SIG-M5 (cell line): ENCODE measurements at regions not wholly inside any gene's neighbourhood (a gene's known extent, or its start where the extent isn't known, plus 50 kb on each side); places are given as distances from the start of the nearest gene placed in this dataset.
A peak's percentile ranks its signal among the peaks of the same experiment; 100 is the strongest.

ENCODE experiments used
- DNase-seq: peaks from one replicate; lab custom pipeline; 2025; lab: John Stamatoyannopoulos, UW

GRCh38 chr13:20351281-20352022 lies 119.3 kb upstream of the GJB6 start:
- DNase-seq, result peak; percentile 50

GRCh38 chr13:20350819-20351218 lies 118.7 kb upstream of the GJB6 start:
- no peak for DNase-seq

- DNase-seq, result no peak
These were observed 118.3 kb upstream of the GJB6 start for GRCh38 chr13:20350382-20350763.

GRCh38 chr13:20349564-20350381 lies 117.7 kb upstream of the GJB6 start:
- DNase-seq, result no peak

- DNase-seq, result no peak
These were observed 116.7 kb upstream of the GJB6 start for GRCh38 chr13:20348645-20349408.

GRCh38 chr13:20348018-20348417 lies 115.9 kb upstream of the GJB6 start:
- no peak for DNase-seq

- DNase-seq, result no peak
These were observed 112.8 kb upstream of the GJB6 start for GRCh38 chr13:20344836-20345490.

GRCh38 chr13:20342311-20342710 lies 110.2 kb upstream of the GJB6 start:
- no peak for DNase-seq

GRCh38 chr13:20340759-20341171 lies 108.6 kb upstream of the GJB6 start:
- no peak for DNase-seq

- no peak for DNase-seq
These were observed 108.1 kb upstream of the GJB6 start for GRCh38 chr13:20340136-20340758.

GRCh38 chr13:20337884-20338551 lies 105.9 kb upstream of the GJB6 start:
- peak; percentile 60 for DNase-seq

- no peak for DNase-seq
These were observed 104.6 kb upstream of the GJB6 start for GRCh38 chr13:20336761-20337160.

- no peak for DNase-seq
These were observed 102.2 kb upstream of the GJB6 start for GRCh38 chr13:20334309-20334708.

- no peak for DNase-seq
These were observed 100.4 kb upstream of the GJB6 start for GRCh38 chr13:20332361-20333096.

GRCh38 chr13:20331949-20332348 lies 99.8 kb upstream of the GJB6 start:
- DNase-seq, result no peak

GRCh38 chr13:20331419-20331818 lies 99.3 kb upstream of the GJB6 start:
- no peak for DNase-seq

- DNase-seq, result no peak
These were observed 94.7 kb upstream of the GJB6 start for GRCh38 chr13:20326809-20327208.

- no peak for DNase-seq
These were observed 94.2 kb upstream of the GJB6 start for GRCh38 chr13:20326276-20326675.

GRCh38 chr13:20320885-20321284 lies 88.8 kb upstream of the GJB6 start:
- no peak for DNase-seq

GRCh38 chr13:20313896-20314295 lies 81.8 kb upstream of the GJB6 start:
- no peak for DNase-seq
